Esophagus mucosa (tissue), 1 donor: ENCODE measurements at regions not wholly inside any gene's neighbourhood (a gene's known extent, or its start where the extent isn't known, plus 50 kb on each side); places are given as distances from the start of the nearest gene placed in this dataset.

Experiments
- ATAC-seq: fragments of 200-7000 bp; cut with Tn5 transposase; one replicate; pipeline ENCODE4 v1.9.1; 2020
- donor health status: DM: yes; HTN: yes; CAD: no.

- no peak for ATAC-seq
Measured at GRCh38 chr14:62018606-62019005, 256.4 kb downstream of the SNAPC1 start.

DNA sequence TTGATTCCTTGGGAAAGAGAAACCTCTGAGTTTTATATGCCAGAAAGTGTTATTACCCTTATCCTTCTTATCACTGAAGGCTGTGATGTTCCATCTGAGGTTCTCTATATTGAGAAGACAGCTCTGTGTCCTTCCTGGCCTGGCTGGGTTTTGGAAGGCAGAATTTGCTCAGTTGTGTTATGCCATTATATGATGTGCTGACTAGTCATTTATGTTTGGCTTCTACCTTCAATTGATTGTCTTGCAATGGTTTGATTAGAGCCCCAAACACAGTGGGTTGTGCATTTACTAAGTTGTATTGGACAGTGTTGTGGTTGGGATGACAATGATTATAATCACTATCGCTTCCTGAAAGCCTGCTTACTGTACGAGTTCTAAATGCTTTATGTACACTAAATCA lies 265.7 kb downstream of the SNAPC1 start:
- ATAC-seq: no peak

- ATAC-seq: no peak
Measured at GRCh38 chr14:62029569-62029924, 267.3 kb downstream of the SNAPC1 start.

DNA sequence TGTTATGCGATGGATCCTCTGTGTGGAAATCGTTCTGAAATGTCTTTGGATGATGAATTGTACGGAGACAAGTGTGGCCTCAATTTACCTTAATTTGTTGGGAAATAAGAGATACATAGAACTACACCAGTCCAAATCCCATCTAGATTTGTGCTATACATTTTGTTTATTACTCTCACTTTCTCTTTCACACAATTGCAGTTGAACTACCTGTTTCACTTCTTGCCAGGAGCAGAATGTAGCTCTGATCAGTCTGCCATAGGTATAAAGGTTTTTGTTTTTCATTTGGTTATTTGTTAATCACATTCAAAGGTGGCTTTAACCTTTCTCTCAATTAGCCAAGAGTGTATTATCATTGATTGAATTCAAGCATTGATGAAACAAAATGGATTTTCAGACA lies 268.2 kb downstream of the SNAPC1 start:
- no peak for ATAC-seq

DNA sequence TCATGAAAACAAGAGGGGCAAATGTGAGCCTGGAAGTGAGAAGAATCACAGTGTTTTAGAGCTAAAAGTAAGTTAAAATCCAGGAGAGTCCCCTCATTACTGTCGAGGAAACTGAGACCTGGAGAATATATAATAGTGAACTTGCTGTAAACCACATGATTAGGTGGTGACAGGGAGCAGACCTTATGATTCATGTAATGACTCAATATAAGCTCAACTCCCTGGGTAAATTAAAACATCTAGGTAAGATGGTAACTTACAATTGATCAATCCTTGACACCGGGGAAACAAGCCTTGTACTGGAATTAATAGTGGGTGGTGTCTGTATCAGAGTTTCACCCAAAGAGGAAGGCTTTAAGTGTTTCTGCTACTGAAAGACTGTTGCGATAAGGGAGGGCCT lies 269.3 kb downstream of the SNAPC1 start:
- ATAC-seq: no peak

DNA sequence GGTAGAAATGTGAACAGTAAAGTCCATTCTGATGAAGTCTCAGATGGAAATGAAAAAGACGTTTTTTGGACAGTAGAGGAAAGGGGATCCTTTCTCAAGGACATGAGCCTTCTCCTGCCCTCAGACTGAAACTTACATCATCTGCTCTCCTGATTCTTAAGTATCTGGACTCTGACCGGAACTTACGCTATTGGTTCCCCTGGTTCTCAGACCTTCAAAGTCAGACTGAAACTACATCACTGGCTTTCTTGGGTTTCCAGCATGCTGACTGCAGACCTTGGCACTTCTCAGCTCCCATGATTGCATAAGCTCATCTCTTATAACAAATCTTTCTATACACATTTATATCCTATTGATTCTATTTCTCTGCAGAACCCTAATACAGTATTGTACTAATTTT lies 291.0 kb downstream of the SNAPC1 start:
- ATAC-seq: no peak

GRCh38 chr14:62056789-62057188 lies 294.6 kb downstream of the SNAPC1 start:
- ATAC-seq: no peak

- no peak for ATAC-seq
Measured at GRCh38 chr14:62062645-62063044, 300.4 kb downstream of the SNAPC1 start.

DNA sequence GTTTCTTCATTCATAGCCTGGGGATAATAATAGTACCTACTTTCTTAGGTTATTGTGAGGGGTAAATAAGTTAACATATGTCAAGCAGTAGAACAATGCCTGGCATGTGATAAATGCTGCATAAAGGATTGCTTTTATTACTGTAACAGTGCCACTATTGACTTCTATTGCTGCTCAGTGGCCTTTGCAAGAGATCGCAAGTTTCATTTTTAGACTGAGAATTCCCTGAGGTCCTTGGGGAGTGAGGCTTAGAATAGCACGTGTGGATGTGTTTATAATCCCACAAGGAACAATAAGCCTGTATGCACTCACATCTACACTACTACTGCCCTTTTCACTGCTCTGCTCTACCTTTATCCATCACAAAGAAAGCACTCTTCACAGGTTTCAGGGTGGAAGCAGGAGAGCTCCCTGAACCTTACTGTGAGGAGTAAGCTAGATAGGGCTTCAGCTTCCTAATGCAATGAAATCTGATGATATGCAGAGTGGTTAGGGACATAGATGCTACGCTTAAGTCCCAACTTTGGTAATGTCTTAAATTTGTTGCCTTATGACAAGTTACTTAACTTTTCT lies 302.6 kb downstream of the SNAPC1 start:
- ATAC-seq: no peak

GRCh38 chr14:62066304-62066703 lies 304.1 kb downstream of the SNAPC1 start:
- no peak for ATAC-seq

DNA sequence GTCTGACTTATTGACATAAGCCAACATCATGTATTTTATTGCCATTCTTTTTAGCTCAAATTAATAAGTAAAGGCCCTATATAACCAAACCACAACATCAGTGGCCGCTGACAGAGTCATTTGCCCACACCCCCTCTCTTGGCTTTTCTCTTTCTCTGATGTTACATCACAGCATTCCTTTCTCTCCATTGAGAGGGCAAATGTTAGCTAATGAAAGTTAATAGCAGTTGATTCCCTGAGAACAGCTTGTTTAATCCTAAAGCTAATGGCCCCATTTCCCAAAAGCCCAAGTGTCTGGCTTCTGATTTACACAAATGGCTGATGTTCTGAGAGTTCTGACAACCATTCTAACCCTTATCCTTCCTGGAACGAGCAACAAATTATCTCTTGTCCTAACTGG lies 308.8 kb downstream of the SNAPC1 start:
- no peak for ATAC-seq

DNA sequence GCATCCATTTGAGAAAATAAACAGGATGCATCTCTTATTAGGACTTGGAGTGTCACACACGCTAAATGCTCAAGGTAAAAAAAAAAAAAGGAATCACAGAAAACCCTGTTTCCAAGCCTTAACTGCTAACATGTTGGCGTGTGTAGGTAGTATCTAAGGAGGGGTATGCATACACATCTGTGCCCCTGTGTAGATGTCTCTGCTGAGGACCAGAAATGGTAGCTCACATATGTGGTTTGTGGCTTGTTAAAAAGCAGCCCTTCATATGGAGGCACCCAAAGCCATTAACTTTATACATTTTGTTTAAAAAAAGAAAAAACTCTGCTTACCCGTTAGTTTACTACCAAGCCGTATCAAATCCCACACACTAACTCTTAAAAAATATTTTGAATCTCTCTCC lies 314.1 kb downstream of the SNAPC1 start:
- no peak for ATAC-seq

DNA sequence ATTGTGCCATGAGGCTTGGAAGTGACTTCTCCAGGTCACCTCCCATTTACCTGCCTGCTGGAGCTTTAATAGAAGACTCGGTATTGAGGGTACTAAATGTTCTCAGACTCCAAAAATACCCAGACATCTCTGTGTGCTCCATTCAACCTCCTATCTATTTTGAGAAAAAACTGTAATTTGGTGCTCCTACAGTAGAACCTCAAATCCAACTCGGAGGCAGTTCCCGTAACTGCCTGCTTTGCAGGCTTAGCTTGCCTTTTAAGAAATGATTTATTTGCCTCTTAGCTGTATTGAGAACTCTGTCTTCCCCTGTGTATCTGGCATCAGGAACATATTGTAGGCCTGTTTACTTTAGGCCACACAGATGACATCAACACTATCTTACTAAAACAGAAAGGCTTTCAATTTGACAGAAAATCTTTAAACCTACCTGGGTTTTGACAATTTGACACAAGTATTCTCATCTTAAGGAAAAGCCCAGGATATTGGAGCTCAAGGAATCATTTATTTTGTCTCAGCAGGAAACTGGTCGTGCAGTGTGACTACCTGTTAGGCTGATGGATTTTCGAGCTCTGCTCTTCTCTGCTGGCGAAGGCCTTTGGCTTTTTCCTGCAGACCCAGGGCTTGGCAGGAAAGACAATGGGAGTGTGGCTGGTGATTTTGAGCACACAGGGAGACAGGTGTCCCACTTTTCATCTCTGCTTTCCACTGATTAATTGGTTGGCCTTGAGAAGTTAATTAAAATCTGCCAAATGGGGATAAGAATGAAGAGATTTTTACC lies 314.8 kb downstream of the SNAPC1 start:
- no peak for ATAC-seq

DNA sequence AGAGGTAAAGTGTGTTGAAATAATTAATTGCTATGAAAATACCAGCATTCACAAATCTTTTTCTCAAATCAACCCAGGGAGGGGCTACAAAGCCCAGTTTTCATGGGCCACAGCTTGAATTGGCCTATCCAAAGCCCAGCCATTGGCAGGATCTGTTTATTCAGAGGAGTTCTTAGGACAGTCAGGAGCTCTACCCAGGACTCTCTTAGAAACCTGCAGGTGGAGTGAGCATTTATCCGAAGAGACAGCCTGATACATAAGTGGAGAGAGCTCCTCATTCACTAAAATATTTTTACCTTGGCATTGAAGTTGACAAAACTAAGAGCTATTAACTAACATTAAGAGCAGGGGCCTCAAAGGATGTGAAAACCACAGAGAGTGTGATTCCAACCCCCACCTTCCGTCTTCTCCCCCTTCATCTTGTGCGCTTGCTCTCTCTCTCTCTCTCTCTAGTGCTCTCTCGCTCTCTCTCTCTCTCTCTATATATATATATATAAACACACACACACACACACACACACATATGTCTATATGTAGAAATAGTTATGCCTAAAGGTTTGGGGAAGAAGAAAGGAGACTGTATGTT lies 315.5 kb downstream of the SNAPC1 start:
- no peak for ATAC-seq

- no peak for ATAC-seq
Measured at GRCh38 chr14:62079038-62079437, 316.8 kb downstream of the SNAPC1 start.

- peak; percentile 35 for ATAC-seq
Measured at GRCh38 chr14:62081012-62081612, 318.9 kb downstream of the SNAPC1 start.

GRCh38 chr14:62081951-62082350 lies 319.7 kb downstream of the SNAPC1 start:
- no peak for ATAC-seq

- no peak for ATAC-seq
Measured at GRCh38 chr14:62082779-62083178, 320.6 kb downstream of the SNAPC1 start.

- ATAC-seq: no peak
Measured at GRCh38 chr14:62084020-62084419, 321.8 kb downstream of the SNAPC1 start.

GRCh38 chr14:62087191-62087590 lies 325.0 kb downstream of the SNAPC1 start:
- no peak for ATAC-seq

DNA sequence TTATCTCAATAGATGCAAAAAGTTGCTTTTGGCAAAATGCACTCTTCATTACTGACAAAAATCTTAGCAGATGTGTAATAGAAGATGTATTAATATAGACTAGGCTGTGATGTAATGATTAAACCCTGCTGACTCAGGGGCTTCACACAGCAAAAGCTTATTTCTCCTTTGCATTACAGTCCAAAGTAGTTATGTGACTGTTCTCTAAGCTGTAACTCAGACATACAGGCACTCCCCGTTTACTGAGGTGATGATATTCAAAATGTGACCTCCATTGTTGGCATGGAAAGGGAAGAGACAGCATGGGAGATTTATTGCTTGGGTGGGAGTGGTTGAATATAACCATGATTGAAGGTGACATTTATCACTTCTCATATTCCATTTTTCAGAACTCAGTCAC lies 331.5 kb downstream of the SNAPC1 start:
- ATAC-seq: no peak

DNA sequence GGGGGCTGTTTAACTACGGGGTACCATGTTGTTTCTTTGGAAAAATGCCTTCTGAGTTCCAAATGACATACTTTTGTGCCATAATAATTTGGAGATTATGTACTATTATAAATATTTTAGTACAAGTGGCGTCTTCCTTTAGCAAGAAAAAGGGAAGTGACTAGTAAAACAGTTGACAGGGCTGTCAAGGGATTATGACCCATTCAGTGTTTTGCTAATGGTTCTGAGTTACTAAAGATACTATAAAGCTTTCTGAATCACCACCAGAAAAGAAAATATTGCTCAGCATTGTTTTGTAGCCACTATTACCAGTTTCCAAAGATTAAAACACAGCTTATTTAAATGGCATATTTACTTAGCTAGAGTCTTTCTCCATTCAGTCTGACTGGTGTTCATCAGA lies 334.9 kb downstream of the SNAPC1 start:
- no peak for ATAC-seq

GRCh38 chr14:62097824-62098223 lies 335.6 kb downstream of the SNAPC1 start:
- ATAC-seq: no peak

DNA sequence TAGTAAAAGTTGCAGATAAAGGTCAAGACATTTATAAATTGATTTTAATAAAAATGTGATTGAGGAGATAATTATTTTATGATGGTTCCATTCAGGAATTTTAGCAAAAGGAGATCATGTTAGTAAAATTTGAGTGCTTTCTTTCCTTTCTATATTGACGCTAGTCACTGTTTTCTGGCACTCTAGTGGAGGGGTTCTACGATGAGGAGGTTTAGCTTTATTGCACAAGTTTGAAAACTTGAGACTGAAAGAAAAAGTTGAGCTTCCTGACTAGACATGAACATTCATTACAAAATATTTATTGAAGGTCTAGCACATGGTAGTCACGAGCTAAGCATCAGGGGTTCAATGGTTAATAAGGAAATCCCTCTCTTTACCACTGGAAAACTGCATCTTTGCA lies 336.1 kb downstream of the SNAPC1 start:
- ATAC-seq: no peak
